Bronchial epithelial cell (primary cell): ENCODE measurements at regions not wholly inside any gene's neighbourhood (a gene's known extent, or its start where the extent isn't known, plus 50 kb on each side); places are given as distances from the start of the nearest gene placed in this dataset.
A peak's percentile ranks its signal among the peaks of the same experiment; 100 is the strongest.
"Not testable (repeated sequence)": the region's sequence is repeated elsewhere in the genome, so short reads cannot be mapped to it uniquely, and the experiment has no call there.

Experiments
- DNase-seq: peaks from one replicate; pipeline ENCODE4 v3.0.0-alpha.2; 2010; ENCODE audit warnings: low read depth
- FAIRE-seq: peaks from 2 replicates; lab custom pipeline; 2011; peaks lifted over from hg19 to GRCh38; lab: Jason Lieb, UNC
- H3K27me3 ChIP-seq: 2 replicates; pipeline ENCODE4 v1.5.1; 2011; ENCODE audit warnings: low read length; ENCODE audit not compliant: control insufficient read depth, insufficient read depth
- H3K36me3 ChIP-seq: 2 replicates; pipeline ENCODE4 v1.5.1; 2011; ENCODE audit warnings: low read length; ENCODE audit not compliant: control insufficient read depth, insufficient read depth
- H3K4me3 ChIP-seq: 2 replicates; pipeline ENCODE4 v1.5.1; 2011; ENCODE audit warnings: mild to moderate bottlenecking, low read depth, low read length, control low read depth
- TF ChIP-seq, protein P1 (sequence below): IDR thresholded peaks from 2 replicates; pipeline ENCODE4 v1.5.1; 2011; ENCODE audit warnings: mild to moderate bottlenecking, moderate library complexity, low read length, control low read depth, inconsistent platforms; ENCODE audit not compliant: insufficient read depth, severe bottlenecking

DNA sequence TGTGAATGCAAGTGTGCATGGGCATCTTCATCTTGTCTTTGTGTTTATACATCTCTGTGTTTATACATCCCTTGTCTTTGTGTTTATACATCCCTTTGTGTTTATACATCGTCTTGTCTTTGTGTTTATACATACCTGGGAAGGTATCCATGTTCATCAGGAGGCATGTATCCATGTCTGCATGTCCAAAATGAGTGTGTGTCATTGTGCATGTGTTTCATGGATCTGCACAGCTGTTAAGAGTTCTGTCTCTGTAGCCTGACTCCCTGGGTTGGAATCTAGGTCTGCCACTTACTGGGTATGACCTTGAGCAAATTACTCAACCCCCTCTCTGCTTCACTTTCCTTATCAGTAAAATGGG is 50.1 kb upstream of the SIRPA start:
- H3K27me3 ChIP-seq, result no peaks in the 10 kb centered on the region
- TF ChIP-seq, protein P1, sequence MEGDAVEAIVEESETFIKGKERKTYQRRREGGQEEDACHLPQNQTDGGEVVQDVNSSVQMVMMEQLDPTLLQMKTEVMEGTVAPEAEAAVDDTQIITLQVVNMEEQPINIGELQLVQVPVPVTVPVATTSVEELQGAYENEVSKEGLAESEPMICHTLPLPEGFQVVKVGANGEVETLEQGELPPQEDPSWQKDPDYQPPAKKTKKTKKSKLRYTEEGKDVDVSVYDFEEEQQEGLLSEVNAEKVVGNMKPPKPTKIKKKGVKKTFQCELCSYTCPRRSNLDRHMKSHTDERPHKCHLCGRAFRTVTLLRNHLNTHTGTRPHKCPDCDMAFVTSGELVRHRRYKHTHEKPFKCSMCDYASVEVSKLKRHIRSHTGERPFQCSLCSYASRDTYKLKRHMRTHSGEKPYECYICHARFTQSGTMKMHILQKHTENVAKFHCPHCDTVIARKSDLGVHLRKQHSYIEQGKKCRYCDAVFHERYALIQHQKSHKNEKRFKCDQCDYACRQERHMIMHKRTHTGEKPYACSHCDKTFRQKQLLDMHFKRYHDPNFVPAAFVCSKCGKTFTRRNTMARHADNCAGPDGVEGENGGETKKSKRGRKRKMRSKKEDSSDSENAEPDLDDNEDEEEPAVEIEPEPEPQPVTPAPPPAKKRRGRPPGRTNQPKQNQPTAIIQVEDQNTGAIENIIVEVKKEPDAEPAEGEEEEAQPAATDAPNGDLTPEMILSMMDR, result no peak
- H3K4me3 ChIP-seq, result no peak overlapping the region
- no peaks in the 10 kb centered on the region for H3K36me3 ChIP-seq
- no peak for FAIRE-seq
- DNase-seq, result no peak

DNA sequence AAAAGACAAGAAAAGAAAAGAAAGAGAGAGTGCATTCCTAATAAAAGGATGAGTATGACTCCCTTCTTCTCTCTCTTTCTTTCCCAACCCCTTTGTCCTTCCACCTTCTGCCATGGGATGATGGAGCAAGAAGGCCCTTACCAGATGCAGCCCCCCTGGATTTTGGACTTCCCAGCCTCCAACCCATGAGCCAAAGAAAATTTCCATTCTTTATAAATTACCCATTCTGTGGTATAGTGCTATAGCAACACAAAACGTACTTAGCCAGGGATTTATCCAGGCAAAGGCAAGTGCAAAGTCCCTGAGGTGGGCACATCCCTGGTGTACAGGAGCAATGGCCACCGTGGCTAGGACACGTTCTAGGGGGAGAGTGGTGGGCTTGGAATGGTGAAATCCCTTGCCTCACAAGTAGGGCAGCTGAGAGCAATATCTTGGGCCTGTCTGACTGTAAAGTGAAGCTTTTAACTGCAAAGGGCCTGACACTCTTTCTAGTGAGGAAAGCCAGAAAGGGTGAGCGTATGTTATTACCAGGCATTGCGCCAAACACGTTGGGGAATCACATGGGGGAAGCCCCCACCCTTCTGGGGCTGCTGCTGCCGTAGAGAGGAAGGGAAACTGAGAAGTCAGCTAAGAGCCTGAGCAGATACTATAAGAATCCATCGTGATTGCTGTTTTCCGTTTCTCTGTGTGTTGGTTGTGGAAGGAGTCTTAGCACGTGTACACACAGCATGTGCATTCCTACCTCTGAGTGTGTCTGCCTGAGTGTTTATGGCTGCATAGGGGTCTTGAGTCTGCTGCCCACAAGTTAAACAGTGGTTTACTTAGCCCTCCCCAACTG is 50.7 kb upstream of the SIRPA start:
- FAIRE-seq, result peak; percentile 52
- H3K36me3 ChIP-seq, result no peaks in the 10 kb centered on the region
- H3K4me3 ChIP-seq, result no peak overlapping the region
- H3K27me3 ChIP-seq, result no peaks in the 10 kb centered on the region
- TF ChIP-seq, protein P1, result no peak
- no peak for DNase-seq

DNA sequence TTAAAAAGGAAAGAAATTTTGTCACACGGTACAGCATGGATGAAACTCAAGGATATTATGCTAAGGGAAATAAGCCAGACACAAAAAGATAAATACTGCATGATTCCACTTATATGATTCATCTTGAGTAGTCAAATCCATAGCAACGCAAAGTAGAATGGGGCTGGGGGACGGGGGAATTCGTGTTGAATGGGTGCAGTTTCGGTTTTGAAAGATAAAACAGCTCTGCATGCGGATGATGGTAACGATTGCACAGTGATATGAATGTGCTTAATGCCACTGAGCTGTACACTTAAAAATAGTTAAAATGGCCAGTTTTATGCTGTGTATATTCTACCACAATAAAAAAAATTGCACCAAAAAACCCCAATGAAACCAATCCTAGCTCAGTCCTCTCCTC is 52.9 kb upstream of the SIRPA start:
- TF ChIP-seq, protein P1, result no peak
- FAIRE-seq, result no peak
- H3K36me3 ChIP-seq, result no peaks in the 10 kb centered on the region

DNA sequence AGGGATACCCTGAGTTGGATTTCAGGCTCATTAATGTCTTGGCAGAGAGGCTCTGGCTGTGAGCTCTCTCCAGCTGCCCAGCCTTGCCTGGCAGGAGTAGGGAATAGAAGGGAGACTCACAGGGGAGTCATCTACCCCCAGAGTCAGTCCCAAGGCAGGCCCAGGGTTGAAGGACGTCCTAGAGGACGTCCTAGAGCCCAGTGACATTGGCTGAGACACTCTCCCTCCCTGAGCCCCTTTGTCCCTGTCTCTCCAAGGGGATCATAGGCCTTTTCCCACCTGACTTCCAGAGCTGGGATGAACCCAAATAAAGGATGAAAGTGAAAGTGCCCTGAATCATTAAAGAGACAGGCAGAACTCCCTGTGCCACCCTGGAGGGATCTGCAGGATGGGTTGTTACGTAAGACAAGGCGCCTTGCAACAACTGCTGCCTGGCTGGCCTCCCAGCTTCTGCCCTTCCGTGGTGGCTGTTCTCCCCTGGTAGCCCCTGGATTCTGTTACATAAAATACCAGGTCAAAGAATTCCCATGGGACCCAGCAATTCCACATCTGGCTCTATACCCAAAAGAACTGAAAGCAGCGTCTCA is 53.6 kb upstream of the SIRPA start:
- no peak overlapping the region for H3K4me3 ChIP-seq
- TF ChIP-seq, protein P1, result no peak
- no peak for FAIRE-seq
- no peaks in the 10 kb centered on the region for H3K27me3 ChIP-seq
- H3K36me3 ChIP-seq, result no peaks in the 10 kb centered on the region
- DNase-seq, result no peak

More for the DNA sequence above, 52.9 kb upstream of the SIRPA start:
- Histone ChIP-seq H3K4me3 (no peak overlapping the region), H3K27me3 (no peaks in the 10 kb centered on the region)
- DNase-seq, result no peak

DNA sequence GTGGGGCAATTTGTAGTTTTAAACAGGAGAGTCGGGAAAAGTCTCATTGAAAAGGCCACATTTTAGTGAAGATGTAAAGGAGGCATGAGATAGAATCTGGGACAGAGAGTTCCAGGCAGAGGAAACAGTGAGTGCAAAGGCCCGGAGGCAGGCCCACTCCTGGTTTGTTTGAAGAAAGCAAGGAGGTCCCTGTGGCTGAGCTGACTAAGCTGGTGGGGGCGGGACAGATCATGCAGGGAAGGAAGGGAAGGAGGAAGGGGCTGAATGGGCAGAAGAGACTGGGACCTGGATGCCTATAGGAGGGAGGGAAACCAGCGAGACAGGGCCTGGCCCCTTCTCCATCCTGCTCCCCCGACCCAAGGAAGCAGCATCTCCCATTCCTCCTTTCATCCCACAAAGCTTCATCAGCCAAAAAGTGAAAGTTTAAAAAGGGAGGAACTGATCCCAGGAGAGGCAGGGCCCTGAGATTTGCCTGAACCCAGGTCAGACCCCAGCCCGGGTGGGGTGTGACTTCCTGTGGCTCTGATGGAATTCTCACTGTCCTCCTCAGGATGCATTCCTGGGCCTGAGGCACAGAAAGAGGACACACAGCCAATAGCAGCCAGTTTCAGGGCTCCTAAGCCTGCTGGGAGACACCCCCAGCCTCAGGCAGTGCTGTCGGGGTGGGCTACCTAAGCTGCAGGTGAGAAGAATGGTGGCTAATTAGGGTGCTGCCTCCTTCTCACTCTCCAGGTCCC is 54.2 kb upstream of the SIRPA start:
- Histone ChIP-seq H3K27me3 (no peaks in the 10 kb centered on the region), H3K4me3 (no peak overlapping the region), H3K36me3 (no peaks in the 10 kb centered on the region)
- FAIRE-seq (no peak), DNase-seq (peak; percentile 25)
- TF ChIP-seq, protein P1, result no peak

DNA sequence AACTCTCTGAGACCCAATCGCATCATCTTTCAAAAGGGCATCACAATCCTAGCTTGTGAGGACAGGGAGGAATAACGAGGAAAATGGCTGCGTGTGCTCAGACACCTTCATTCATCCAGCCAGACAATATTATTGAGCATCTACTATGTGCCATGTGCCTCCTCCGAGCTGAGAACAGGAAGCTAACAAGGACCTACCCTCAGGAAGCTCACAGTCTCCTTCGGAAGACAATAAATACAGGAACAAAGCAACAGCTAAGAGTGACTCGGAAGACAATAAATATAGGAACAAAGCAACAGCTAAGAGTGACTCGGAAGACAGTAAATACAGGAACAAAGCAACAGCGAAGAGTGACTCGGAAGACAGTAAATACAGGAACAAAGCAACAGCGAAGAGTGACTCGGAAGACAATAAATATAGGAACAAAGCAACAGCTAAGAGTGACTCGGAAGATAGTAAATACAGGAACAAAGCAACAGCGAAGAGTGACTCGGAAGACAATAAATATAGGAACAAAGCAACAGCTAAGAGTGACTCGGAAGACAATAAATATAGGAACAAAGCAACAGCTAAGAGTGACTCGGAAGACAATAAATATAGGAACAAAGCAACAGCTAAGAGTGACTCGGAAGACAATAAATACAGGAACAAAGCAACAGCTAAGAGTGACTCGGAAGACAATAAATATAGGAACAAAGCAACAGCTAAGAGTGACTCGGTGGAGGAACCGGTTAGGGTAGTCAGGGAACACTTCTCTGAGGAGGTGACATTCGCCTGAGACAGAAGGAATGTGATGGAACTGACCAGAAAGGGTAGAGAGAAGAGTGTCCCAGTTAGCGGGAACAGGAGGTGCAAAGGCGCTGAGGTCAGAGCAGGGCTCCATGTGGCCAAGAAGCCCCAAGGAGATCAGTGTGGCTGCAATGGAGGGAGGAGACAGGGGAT is 55.6 kb upstream of the SIRPA start:
- peak; percentile 24 for DNase-seq
- H3K4me3 ChIP-seq, FAIRE-seq, H3K27me3 ChIP-seq, H3K36me3 ChIP-seq: not testable (repeated sequence)
